ENCODE measurements at regions not wholly inside any gene's neighbourhood (a gene's known extent, or its start where the extent isn't known, plus 50 kb on each side); places are given as distances from the start of the nearest gene placed in this dataset.
"Not testable (repeated sequence)": the region's sequence is repeated elsewhere in the genome, so short reads cannot be mapped to it uniquely, and the experiment has no call there.

DNA sequence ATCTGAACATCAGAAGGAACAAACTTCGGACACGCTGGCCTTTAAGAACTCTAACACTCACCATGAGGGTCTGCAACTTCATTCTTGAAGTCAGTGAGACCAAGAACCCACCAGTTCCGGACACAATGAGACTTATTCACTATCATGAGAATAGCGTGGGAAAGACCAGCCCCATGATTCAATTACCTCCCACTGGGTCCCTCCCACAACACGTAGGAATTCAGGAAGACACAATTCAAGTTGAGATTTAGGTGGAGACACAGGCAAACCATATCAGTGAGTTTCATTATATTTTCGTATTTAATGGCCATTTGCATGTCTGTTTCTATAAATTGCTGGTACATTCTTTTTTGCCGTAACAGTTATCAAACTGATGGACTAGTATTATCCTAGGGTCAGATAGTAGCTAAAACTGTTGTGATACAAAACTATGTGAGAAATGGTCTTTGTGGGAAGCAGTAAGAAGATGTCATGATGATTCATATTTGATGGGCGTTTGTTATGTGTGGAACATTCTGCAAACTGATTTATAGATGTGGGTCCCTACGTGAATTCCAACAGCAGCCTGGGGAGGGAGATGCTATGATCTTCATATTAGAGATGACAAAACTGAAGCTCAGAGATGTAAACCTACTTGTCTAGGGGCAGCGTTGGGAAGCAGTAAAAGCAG, 282.4 kb upstream of the TMEM132C start:
- DNase-seq = no peak

DNA sequence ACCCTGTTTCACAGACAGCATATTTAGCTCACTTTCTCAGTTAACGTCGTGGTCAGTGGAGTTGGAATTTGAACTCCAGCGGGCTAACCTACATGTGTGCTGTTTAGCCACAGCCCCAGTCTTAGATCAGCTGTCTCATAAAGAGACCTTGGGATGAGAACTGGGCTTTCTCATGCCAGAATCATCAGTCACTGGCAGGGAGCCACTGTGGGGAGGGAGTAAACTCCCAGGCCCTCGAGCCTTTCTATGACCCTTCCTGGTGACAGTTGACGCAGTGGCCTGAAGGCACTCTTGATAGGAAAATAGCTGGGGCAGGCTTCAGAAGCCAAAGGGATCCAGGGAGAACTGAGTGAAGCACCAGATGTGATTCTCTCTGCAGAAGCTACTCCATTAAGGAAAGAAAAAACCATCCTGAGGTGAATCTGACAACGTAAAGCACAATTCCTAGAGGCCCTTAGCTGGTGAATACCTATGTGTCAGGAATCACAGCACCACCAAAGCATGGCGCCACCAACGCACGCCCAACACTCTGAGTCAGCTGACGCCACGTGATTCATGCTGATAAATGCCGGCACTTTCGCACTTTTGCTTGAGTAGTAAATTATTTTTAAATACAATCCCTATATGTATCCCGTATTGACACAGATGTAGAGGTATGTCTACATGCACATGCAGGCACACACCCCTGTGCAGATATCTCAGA, 279.6 kb upstream of the TMEM132C start:
- no peak for DNase-seq

DNA sequence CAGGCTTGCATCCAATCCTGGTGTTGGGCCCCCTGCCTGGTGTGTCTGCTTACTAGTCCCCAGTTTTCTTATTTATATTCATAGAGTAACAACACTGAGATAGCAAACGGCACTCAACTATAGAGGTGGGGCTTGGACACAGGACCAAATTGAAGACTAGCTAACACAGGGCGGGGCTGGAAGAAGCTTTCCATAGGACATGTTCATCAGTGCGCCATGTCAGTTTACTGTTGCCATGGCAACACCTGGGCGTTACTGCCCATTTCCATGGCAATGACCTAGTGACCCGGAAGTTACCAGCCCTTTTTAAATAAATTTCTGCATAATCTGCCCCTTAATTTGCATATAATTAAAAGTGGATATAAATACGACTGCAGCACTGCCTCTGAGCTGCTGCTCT, 275.5 kb upstream of the TMEM132C start:
- DNase-seq = no peak

DNA sequence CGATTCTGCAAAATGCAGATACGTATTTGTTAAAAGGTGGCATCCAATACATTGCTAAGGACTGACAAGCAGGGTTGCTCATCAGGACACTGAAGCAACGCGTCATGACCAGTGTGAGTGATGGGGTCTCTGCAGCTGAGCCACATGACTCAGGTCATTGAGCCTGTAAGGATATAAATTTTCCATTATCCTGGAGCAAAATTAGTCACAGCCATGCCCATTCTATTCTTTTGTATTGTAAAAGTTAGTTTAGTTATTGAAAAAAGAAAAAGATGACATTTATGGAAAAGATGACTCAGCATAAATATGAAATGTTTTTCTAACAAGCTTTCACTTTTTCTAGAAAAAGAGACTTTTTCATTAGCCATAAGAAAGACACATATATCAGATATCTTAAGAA, 268.0 kb upstream of the TMEM132C start:
- no peak for DNase-seq

DNA sequence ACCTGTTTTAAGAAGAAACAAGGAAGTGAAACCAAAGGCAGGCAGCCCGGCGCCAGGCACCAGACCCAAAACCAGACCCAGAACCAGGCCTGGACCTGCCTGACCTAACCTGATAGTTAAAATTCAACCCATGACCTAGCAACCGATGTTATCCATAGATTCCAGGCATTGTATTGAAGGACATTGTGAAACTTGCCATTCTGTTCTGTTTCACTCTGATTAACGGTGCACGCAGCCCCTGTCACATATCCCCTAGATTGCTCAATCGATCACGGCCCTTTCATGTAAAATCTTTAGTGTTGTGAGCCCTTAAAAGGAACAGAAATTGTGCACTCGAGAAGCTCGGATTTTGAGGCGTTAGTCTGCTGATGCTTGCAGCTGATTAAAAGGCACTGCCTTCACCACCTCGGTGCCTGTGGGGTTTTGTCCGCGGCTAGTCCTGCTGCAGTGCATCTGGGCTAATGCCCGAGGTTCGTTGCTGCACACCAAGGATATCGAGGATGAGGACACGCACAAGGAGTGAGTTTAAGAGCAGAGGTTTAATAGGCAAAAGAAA, 262.5 kb upstream of the TMEM132C start:
- no peak for DNase-seq

DNA sequence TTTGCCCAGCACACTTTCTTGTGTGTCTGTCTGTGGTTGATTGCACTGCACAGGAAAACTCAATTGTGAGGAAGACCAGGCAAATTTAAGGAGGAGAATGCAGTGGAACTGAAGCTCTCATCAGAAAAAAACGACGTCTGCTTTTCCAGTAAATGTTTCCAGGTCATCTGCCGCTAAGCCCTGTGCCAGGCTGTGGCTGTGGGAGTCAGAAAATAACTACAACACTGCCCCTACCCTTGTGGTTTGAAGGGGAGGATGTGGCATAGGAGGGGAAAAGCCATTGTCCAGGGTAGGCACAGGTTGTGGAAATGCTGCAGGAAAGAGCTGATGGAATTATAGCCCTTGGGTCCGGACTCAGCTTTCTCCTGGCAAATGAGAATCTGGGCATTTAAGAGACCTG, 259.7 kb upstream of the TMEM132C start:
- DNase-seq = no peak

DNA sequence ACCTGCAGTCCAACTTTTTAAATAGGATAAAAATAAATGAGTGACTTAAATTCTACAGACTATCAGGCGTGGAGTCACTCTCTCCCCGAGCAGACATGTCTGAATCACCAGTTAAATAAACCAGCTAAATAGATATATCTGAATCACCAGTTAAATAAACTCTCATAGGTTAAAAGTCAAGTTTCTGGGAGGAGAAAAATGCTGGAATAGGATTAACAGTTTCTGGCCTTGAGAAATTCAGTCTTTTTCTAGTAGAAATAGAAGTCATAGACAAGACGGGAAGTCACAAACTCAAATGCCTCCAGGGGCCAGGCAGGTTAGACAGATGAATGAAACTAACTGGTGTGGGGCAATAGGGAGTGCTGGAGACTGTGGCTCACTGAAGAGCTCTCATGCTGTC, 258.6 kb upstream of the TMEM132C start:
- DNase-seq = no peak

DNA sequence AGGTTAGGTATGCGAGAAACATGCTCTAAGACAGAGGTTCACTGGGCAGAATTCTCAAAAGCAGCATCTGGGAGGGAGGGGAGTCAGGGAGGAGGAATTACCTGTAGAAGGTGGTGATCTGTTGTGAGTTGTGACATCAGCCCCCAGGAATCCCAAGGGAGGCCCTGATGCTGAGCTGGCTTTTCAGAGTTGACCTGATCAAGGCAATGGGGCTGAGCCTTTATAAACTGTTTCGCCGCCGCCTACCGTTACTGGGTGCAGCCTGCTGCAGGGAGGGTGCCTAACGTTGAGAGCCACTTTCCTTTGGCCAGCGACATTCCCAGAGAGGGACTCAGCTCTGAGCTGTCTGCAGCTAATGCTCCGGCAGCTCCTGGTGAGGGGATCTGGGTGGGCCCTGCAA, 257.9 kb upstream of the TMEM132C start:
- no peak for DNase-seq

DNA sequence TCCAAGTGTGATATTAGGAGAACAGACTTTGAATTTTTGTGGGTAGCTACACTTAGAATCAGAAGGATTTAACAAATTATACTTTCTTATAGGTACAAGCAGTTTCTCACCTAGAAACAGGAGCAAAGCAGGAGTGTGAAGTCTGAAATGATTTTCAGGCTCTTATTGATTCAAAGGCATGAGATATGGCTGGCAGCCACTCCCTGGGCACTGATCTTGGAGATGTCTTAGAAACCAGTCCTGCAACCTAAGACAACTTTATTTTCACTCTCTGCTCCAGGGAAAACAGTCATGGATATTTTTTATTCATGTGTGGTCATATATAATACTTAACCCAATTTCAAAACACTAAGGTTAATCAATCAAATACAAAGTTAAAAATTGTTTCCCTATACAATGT, 254.9 kb upstream of the TMEM132C start:
- no peak for DNase-seq

DNA sequence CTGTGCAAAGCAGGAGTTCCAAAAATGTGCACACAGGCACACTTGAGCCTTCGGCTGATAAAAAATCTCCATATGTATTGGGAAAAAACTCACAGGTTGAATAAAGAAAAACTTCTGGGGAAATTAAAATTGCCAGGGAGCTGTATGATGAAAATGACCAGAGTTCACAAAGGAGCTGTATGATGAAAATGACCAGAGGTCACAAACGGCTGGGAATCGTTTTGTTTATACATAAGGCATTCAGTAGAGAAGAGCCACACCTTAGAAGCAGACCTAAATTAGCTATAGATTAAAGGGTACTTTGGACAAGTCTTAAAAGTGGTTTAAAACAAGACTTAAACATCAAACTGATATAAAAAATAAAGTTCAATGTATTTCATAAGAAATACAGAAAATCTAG, 251.7 kb upstream of the TMEM132C start:
- no peak for DNase-seq

DNA sequence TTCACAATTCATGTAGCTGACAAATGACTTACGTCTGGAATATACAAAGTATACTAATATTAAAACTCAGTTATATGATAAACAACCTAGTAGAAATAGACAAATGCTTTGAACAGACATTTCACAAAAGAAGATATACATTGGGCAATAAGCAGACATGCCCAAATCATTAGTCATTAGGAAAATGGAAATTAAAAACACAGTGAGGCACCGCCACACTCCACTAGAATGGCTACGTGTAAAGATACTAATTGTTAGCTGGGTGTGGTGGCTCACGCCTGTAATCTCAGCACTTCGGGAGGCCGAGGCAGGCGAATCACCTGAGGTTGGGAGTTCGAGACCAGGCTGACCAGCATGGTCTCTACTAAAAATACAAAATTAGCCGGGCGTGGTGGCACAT, 248.9 kb upstream of the TMEM132C start:
- no peak for DNase-seq

DNA sequence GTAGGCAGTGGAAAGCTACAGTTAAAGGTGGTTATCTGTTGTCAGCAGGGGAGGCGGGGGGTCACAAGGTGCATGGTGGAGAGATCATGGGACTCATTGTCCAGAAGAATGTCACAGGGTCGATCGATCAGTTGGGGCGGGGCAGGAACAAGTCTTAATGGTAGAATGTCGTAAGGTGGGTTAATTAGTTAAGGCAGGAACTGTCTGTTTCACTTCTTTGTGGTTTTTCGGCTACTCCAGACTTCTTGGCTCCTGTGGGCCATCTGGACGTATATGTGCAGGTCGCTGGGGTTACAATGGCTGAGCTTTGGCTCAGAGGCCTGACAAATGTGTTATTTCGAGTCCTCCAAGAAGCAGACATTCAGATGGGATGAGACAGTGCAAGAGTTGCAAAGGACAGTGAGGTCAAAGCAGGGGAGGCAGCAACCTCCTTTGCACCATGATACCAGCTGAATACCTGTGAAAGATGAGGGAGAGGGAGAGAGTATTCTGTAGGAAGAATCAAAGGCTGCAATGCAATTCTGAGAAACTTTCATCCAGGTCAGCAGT, 246.9 kb upstream of the TMEM132C start:
- no peak for DNase-seq

DNA sequence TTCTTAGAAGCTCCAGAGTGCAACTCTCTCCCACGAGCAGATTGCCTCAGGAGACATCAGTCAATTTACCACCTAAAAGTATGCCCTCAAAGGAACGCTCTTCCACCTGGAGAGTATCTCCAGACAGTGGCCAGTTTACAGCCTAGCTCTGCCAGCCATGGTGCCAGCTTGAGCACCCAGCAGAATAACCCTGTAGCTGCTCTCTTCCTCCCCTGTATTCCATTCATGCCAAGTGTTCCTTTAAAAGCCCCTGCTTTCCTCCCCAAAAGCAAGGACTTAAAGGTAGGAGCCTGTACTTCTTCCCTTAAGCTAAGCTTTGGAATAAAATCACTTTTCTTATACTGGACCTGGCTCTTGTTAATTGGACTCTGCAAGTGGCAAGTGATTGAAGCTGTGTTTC, 245.4 kb upstream of the TMEM132C start:
- no peak for DNase-seq

DNA sequence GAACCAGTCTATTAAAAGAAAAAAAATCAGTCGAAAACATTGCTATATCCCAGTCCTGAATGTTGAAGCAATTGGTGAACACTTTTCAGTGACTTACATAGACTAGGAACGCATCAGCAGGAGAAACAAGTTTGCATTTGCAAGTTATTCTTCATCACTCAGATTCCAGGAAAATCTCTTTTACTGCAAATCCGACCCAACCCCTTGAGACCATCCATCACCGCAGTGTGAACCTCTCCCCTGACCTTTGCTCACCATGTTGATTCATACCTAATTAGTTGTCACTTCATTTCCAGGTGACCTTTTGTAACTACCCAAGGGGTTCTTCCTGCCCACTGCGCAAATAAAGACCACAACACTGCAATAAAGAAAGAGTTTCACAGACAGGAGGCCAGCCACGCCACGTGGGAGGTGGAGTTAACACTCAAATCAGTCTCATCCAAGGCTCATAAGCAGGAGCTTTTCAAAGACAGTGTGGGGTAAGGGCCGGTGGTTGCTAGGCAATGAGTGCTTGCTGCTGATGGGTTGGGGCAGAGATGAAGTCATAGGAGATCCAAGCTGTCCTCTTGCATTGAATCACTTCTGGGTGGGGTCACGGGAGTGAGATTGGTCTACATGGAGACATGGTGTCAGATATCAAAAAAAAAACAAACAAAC, 241.3 kb upstream of the TMEM132C start:
- DNase-seq = no peak

DNA sequence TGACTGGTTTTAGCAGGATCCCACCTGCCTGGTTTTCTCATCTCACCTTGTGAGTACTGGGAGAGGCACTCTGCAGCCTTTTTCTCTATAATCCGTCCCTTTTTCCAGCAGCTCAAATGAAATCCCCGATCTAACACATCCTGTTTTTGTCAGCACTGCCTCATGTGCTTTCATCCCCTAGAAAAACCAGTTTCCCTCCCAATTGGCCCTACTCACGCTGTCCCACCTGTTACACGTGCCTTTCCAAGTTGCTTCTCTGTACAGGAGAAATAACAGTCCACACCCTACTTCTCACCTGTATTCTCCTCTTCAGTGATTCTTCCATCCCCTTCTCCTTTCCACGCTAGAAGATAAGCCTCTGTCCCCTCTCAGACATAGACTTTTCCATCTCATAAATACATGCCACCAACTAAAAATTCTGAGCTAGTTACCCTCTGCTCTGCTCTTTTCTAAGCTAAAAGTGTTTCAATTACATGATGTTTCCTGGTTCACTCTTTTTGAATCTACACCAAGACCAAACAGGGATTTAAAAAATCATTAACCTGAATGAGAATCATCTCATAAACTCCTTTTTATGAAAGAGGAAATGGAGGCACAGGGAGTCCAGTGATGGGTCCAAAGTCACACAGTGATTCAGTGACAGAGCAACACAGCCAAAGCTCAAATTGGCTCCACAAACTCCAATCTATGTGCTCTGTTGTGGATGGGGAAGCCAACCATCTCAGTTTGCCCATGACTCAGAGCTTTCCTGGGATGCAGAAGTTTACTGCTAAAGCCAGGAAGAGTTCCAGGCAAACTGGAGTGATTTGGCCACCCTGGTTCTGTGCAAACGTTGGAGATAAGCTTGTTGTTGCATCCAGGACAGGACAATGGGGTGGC, 240.0 kb upstream of the TMEM132C start:
- no peak for DNase-seq

DNA sequence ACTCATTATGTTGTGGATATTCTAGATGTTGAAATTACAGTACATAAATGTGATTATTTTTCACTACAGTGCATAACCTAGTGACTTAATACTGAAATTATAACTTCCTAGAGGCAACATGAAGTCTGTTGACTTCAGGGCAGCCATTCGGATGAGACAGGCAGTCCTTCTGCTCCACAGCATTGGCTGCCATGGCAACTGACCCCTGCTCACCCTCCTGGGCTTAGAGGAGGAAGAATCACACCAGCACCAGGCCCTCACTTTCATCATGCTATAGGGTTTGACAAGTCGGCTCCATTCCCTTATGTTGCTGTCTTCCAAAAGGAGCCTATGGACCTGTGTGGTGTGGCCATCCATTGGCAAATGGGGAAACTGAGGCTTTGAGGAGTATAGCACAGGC, 233.5 kb upstream of the TMEM132C start:
- DNase-seq = no peak

DNA sequence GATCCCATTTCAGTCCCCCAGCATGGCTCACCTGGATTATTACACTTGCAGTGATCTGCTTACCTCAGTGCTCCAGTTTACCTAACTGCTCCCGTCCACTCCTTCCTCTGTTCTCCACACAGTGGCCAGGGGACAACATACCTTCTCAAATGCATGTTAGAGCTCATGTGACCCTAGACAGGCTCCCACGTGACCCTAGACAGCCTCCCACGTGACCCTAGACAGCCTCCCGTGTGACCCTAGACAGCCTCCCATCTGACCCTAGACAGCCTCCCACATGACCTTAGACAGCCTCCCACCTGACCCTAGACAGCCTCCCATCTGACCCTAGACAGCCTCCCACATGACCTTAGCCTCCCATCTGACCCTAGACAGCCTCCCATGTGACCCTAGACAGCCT, 226.0 kb upstream of the TMEM132C start:
- DNase-seq = no peak

DNA sequence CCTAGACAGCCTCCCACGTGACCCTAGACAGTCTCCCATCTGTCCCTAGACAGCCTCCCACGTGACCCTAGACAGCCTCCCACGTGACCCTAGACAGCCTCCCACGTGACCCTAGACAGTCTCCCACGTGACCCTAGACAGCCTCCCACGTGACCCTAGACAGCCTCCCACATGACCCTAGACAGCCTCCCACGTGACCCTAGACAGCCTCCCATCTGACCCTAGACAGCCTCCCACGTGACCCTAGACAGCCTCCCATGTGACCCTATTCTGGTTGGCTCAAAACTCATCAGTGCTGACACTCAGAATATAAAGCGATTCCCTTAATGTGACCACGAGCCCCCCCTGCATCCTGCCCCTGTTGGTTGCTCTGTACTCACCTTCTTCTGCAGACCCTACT, 224.7 kb upstream of the TMEM132C start:
- DNase-seq = not testable (repeated sequence)

DNA sequence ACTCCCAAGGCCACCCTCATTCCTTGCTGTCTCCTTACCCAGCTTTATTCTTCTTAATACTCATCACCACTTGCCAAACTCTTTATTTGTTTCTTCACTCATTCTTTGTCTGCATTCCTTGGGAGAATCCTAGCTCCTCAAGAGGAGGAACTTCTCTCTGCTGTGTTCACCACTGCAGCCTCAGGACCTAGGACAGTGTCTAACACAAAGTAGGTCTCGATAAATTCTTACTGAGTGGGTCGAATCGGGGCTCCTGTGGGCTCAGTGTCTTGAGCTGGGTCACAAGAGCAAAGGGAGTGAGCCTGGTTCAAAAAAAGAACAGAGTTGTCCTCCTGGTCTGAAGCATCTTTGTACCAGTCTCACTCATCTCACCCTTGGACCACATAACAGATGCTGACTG, 224.1 kb upstream of the TMEM132C start:
- no peak for DNase-seq

DNA sequence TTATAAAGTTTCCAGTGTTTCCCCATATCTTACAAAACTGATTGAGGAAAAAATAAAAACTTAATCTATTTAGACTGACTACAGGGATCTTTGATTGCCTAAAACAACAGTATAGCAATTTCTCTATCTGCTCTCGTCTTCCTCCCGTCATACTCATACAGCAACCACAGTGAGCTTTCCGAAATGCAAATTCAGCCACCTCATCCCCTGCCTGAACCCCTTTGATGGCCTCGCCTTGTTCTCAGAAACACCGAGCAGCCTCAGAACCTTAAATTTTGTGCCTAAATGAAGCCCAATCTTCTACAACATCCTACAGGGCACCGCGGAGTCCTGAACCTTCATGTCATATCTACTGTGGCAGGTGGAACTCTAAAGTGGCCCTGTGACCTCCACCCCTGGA, 223.7 kb upstream of the TMEM132C start:
- no peak for DNase-seq

DNA sequence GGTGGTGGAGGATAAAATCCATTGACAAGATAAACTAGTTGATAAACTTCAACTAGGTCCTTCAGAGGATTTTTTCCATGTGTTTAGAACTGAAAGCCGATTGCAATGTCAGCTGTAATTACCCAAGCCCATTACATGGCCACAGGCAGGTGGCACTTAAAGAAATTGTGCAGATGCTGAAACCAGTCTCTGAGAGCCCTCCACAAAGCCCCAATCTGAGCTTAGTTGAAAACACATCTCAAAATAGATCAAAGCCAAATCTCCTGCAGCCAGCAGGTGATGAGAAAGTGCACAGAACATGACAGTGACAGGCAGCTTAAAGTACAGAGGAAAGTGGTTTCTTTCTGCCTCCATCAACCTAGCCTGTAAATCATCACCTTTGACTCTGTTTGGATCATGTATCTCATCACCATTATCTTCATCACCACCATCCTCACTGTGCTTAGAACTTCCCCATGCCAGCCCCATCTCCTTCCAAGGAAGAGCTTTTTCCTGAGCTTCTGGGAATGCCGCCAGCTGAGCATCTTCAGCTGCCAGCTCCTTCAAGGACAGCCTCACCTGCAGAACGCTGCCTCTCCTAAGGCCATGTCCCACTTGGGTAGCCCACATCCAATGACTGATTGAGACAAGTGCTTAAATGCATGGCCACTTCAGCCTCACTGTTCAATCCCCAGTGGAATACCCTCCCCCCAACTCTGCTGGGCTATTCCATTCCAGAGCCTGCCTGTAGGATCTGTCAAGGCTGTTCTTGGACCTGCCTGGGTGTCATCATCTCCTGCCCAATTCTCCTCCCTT, 219.5 kb upstream of the TMEM132C start:
- DNase-seq = no peak

DNA sequence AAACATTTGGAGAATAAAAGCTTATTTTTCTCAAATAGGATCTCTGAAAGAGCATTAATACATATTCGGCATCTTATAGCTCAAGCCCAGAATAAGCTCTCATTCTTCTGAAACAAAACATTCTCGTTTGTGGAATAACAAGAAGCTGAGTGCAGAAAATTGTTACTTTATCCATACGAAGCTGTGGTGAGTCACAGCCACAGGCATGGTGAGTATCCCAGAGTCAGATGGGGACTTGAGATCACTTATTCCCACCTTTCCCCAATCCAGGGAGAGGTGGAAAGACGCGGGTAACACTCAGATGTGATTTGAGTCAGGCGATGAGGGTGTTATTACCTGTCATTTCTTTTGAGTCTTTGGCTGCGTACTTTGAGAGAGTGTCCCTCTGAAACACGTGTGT, 214.6 kb upstream of the TMEM132C start:
- no peak for DNase-seq
